ENCODE measurements at regions not wholly inside any gene's neighbourhood (a gene's known extent, or its start where the extent isn't known, plus 50 kb on each side); places are given as distances from the start of the nearest gene placed in this dataset.
A peak's percentile ranks its signal among the peaks of the same experiment; 100 is the strongest.

- Mint-ChIP-seq H3K27ac (no peak overlapping the region), H3K4me3 (ENCODE audit: low read depth) (no peak overlapping the region)
These were observed 55.9 kb upstream of the RERGL start for GRCh38 chr12:18145924-18146323.

DNA sequence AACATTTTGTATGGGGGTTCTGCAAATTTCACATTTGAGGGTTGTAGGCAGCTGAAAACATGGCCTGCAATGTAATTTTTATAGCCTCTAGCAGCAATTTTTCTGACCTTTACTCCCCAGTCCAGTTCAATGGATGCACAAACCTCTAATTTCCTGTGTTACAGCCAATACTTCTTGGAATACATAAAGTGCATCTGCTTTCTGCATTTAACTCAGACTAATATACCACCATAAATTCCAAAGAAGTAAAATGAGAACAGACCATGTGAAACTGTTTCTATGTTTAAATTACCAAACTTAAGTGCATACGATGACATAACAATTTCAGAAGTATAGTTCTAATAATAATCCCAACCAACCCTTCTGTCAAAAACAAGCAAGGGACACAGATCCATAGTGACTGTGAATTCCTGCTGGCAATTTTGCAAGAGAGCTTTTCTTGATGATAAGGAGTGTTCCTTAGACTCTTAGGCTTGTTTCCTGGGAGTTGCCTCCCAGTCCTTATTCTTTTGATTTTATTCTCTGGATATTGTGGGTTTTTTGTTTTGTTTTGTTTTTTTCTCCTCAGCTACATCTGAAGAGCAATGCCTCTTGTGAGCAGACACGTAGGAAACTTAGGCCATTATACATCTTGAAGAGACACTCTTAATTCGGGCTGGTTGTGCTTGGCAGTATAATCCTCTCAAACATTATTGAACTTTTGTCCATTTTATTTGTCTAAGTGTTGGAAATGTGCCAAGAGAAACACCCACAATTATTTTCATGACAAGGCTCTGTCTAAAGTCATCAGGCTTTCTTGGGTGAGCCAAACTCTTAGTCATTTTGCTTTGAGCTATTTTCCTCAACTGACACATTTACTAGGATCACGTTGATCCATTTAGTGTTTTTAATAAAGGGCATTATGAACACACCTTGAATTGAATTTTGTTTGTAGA lies 51.3 kb upstream of the RERGL start:
- H3K27me3 Mint-ChIP-seq = no peaks in the 10 kb centered on the region
- H3K4me1 Mint-ChIP-seq (ENCODE audit: low read depth) = peaks cover 19% of the 10 kb centered on the region
- H3K27ac Mint-ChIP-seq = no peak overlapping the region

More at GRCh38 chr12:18145924-18146323, 55.9 kb upstream of the RERGL start:
- Mint-ChIP-seq H3K36me3 (ENCODE audit: insufficient read depth) (no peaks in the 10 kb centered on the region), H3K9me3 (ENCODE audit: low read depth) (no peaks in the 10 kb centered on the region), H3K4me1 (ENCODE audit: low read depth) (peaks cover 33% of the 10 kb centered on the region), H3K27me3 (no peaks in the 10 kb centered on the region)
- DNase-seq (ENCODE audit: low spot score, unreplicated experiment) = no peak
- TF ChIP-seq CTCF (IDR thresholded peaks at IDR 0.05; ENCODE audit: unreplicated experiment) = no peak

GRCh38 chr12:18139989-18140596 lies 50.1 kb upstream of the RERGL start:
- Mint-ChIP-seq H3K36me3 (ENCODE audit: insufficient read depth) (no peaks in the 10 kb centered on the region), H3K27ac (no peak overlapping the region), H3K4me1 (ENCODE audit: low read depth) (peaks cover 19% of the 10 kb centered on the region), H3K4me3 (ENCODE audit: low read depth) (no peak overlapping the region), H3K27me3 (no peaks in the 10 kb centered on the region), H3K9me3 (ENCODE audit: low read depth) (no peaks in the 10 kb centered on the region)
- no peak for DNase-seq (ENCODE audit: low spot score, unreplicated experiment)
- peak; percentile 96 for TF ChIP-seq CTCF (IDR thresholded peaks at IDR 0.05; ENCODE audit: unreplicated experiment)

More for the DNA sequence above, 51.3 kb upstream of the RERGL start:
- TF ChIP-seq CTCF (IDR thresholded peaks at IDR 0.05; ENCODE audit: unreplicated experiment) = no peak
- H3K36me3 Mint-ChIP-seq (ENCODE audit: insufficient read depth) = no peaks in the 10 kb centered on the region
- no peak overlapping the region for H3K4me3 Mint-ChIP-seq (ENCODE audit: low read depth)
- DNase-seq (ENCODE audit: low spot score, unreplicated experiment) = no peak
- H3K9me3 Mint-ChIP-seq (ENCODE audit: low read depth) = no peaks in the 10 kb centered on the region
